ENCODE measurements at regions not wholly inside any gene's neighbourhood (a gene's known extent, or its start where the extent isn't known, plus 50 kb on each side); places are given as distances from the start of the nearest gene placed in this dataset.

- TF ChIP-seq CHD7 (IDR thresholded peaks at IDR 0.05; ENCODE audit: insufficient replicate concordance, low read length): no peak
- TF ChIP-seq TBP (IDR thresholded peaks at IDR 0.05; ENCODE audit: low read depth, low read length): no peak
- TF ChIP-seq PHF8 (conservative IDR thresholded peaks at IDR 0.05; ENCODE audit: low read depth, low read length): no peak
- no peak for TF ChIP-seq RXRA (IDR thresholded peaks at IDR 0.05; ENCODE audit: insufficient read depth, low read depth, low read length)
- TF ChIP-seq SIX5 (IDR thresholded peaks at IDR 0.05; ENCODE audit: low read depth, low read length): no peak
- no peak for TF ChIP-seq TCF12 (IDR thresholded peaks at IDR 0.05; ENCODE audit: low read depth, low read length)
These were observed 184.5 kb downstream of the CEMIP2 start (continued) for GRCh38 chr9:71583792-71584191.
